GM12878 (cell line): ENCODE measurements at regions not wholly inside any gene's neighbourhood (a gene's known extent, or its start where the extent isn't known, plus 50 kb on each side); places are given as distances from the start of the nearest gene placed in this dataset.
A peak's percentile ranks its signal among the peaks of the same experiment; 100 is the strongest.

Experiments
- ATF3 ChIP-seq: IDR thresholded peaks from 2 replicates; pipeline ENCODE4 v1.6.1; 2011; ENCODE audit warnings: low read depth, mild to moderate bottlenecking, low read length, moderate library complexity, borderline replicate concordance; ENCODE audit errors: extremely low read depth
- BHLHE40 ChIP-seq, 2 experiments: fragments of 450-650 bp in 1 of 2; IDR thresholded peaks; 2 replicates each; pipeline ENCODE4 v1.6.1; 2011 to 2017; ENCODE audit warnings: low read depth in 2 of 2, borderline replicate concordance in 1 of 2, improper control_type of control experiment in 1 of 2, low read length in 1 of 2, mild to moderate bottlenecking in 1 of 2
- CEBPB ChIP-seq, 2 experiments: fragments of 150-350 bp in 1 of 2; IDR thresholded peaks; 2 replicates each; pipeline ENCODE4 v1.6.1; 2012 to 2014; ENCODE audit warnings: low read depth in 2 of 2, low read length in 2 of 2, borderline replicate concordance in 1 of 2, inconsistent platforms in 1 of 2
- CREB1 ChIP-seq: IDR thresholded peaks from 2 replicates; pipeline ENCODE4 v1.6.1; 2012; ENCODE audit warnings: low read depth, mild to moderate bottlenecking, inconsistent platforms
- CTCF ChIP-seq, 3 experiments: IDR thresholded peaks in 2 of 3; conservative IDR thresholded peaks in 1 of 3; 2 replicates each; pipeline ENCODE4 v1.5.1; 2011; ENCODE audit warnings: low read depth in 3 of 3, low read length in 3 of 3, mild to moderate bottlenecking in 3 of 3, control low read depth in 2 of 3, moderate library complexity in 2 of 3, inconsistent platforms in 1 of 3, mixed read lengths in 1 of 3; ENCODE audit not compliant: control insufficient read depth in 2 of 3, insufficient read depth in 1 of 3; ENCODE audit errors: extremely low read depth in 1 of 3
- EP300 ChIP-seq, 2 experiments: fragments of 150-350 bp in 1 of 2; IDR thresholded peaks; 2 replicates each; pipeline ENCODE4 v1.6.1; 2011 to 2012; ENCODE audit warnings: low read depth in 2 of 2, low read length in 2 of 2, borderline replicate concordance in 1 of 2, improper control_type of control experiment in 1 of 2, inconsistent platforms in 1 of 2; ENCODE audit not compliant: control insufficient read depth in 1 of 2
- JUND ChIP-seq: IDR thresholded peaks from 2 replicates; pipeline ENCODE4 v1.6.1; 2012; ENCODE audit warnings: low read depth, mild to moderate bottlenecking, low read length, improper control_type of control experiment, moderate library complexity
- MAX ChIP-seq: IDR thresholded peaks from 2 replicates; pipeline ENCODE4 v1.6.1; 2012; ENCODE audit warnings: low read depth, low read length, improper control_type of control experiment
- MEF2A ChIP-seq: IDR thresholded peaks from 2 replicates; pipeline ENCODE4 v1.6.1; 2011; ENCODE audit warnings: low read depth, mild to moderate bottlenecking, low read length, moderate library complexity; ENCODE audit not compliant: insufficient read depth
- MXI1 ChIP-seq: fragments of 150-350 bp; IDR thresholded peaks from 2 replicates; pipeline ENCODE4 v1.6.1; 2011; ENCODE audit warnings: low read depth, mild to moderate bottlenecking, inconsistent platforms, low read length, improper control_type of control experiment
- NFIC ChIP-seq: IDR thresholded peaks from 2 replicates; pipeline ENCODE4 v1.6.1; 2012; ENCODE audit warnings: low read depth, mild to moderate bottlenecking, inconsistent platforms, low read length, moderate library complexity
- SREBF2 ChIP-seq: IDR thresholded peaks from 2 replicates; pipeline ENCODE4 v1.6.1; 2012; ENCODE audit warnings: mild to moderate bottlenecking, low read length
- ZNF274 ChIP-seq: IDR thresholded peaks from one replicate; pipeline ENCODE4 v1.8.0; 2011; ENCODE audit not compliant: insufficient read length, insufficient read depth

- no peak for TF ChIP-seq SREBF2
- no peak for TF ChIP-seq JUND
- TF ChIP-seq MAX: no peak
- no peak for TF ChIP-seq EP300 (IDR thresholded peaks at IDR 0.05; ENCODE audit: borderline replicate concordance in 1 of 2, control insufficient read depth in 1 of 2, low read depth in 2 of 2, low read length in 2 of 2)
- TF ChIP-seq CREB1: no peak
- TF ChIP-seq ZNF274: no peak
- TF ChIP-seq ATF3: no peak
- TF ChIP-seq BHLHE40 (IDR thresholded peaks at IDR 0.05; ENCODE audit: borderline replicate concordance in 1 of 2, low read depth in 2 of 2, low read length in 1 of 2): no peak
- peak in 2 of 3 experiments; percentile 6 to 37; a peak in 2 of 6 replicates for TF ChIP-seq CTCF (IDR thresholded peaks at IDR 0.05 in 2 of 3, conservative IDR thresholded peaks at IDR 0.05 in 1 of 3; ENCODE audit: control insufficient read depth in 2 of 3, extremely low read depth in 1 of 3, insufficient read depth in 1 of 3, low read depth in 3 of 3, low read length in 3 of 3)
- no peak for TF ChIP-seq MXI1
- no peak for TF ChIP-seq MEF2A
- no peak for TF ChIP-seq NFIC
- TF ChIP-seq CEBPB (IDR thresholded peaks at IDR 0.05; ENCODE audit: borderline replicate concordance in 1 of 2, low read depth in 2 of 2, low read length in 2 of 2): no peak
These were observed 696.7 kb downstream of the C6orf118 start for GRCh38 chr6:164612751-164613150.
